ENCODE measurements at regions not wholly inside any gene's neighbourhood (a gene's known extent, or its start where the extent isn't known, plus 50 kb on each side); places are given as distances from the start of the nearest gene placed in this dataset.
"Not testable (repeated sequence)": the region's sequence is repeated elsewhere in the genome, so short reads cannot be mapped to it uniquely, and the experiment has no call there.

DNA sequence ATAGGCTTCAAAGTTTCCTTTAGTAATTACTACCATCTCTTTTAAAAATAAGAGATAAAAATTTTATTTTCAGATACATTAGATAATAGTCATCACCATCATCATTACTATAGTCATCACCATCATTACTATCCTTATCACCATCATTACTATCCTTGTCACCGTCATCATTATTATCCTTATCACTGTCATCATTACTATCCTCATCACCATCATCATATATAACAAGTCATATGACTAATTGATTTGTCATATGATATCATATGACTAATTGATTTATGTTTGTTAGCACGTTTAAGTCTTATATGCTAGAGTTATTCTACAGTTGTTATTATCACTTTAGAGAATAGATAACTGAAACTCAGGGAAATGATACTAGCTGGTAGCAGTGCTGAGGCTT lies 382.1 kb upstream of the CDH18 start:
- FAIRE-seq: no peak

DNA sequence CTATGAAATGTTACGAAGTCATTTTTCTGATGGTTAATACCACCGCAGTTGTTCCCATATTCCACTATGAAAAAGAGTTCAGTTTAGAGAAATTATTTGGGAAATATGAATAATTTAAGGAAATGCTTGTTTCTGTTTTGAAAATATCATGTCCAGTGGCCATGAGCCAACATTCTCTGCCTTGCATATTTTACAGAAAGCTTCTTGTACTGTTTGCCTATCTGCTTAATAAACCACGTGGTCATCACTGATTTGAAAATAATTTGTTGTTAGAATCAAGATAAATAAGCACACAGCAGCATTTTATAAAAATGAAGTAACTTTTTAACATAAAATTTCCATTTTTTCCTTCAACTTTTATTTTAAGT lies 381.5 kb upstream of the CDH18 start:
- FAIRE-seq: no peak

DNA sequence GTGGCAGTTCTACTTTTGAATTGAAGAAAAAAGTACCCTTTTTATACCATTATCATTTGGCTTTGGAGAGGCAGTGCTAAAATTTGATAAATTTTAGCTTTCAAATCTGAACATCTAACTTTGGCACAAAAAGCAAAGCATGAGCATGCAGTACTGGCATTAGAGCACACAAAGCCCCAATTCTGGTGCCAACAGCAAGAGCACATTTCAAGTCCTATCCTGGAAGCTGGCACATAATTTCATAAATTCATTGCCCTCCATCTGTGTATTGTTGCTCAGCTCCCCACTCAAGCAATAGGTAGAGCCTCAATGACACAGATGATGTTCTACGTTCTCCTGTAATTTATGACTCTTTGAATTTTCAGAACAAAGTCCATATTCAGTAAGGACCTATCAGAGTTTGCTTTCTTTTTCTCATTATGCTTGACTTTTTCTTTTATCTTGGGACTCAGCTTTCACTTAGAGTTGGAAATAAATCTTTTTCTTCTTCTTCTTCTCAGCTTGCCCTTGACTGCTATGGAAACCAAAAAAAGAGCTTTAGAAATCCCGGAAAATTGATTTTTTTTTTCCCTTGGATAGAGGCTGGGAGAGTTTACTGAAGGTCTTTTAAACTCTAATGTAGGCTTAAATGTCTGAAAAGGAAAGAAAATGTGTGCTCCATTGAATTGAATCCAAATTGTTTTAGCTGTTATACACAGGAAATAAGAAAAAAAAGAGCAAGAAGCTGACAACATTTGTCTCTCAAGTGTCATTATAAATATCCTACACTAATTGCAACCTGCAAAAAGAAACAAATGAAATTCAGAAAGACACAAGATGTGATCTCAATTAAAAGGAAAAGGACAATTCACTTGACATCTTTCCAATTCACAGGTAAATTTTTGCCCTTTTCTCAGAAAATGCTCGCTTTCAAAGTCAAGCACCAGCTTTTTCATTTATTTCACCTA lies 380.8 kb upstream of the CDH18 start:
- no peak for FAIRE-seq

DNA sequence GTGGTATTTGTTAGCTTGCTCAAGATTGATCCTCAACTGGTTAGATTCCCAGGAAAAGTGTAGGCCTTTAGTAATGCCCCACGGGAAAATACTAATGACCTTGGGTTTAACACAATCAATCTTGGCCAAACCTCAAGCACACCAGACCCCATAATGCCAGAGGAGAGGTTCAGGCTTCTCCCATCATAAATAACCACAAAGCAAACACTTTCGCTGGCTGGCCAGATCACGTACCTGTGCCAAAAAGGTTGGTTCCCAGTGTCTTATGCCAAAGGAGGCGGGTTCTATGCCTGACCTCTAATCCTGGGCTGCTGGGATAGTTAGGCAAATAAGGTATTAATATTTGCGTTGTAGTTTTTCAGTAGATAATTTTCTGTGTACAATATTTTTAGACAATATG lies 379.2 kb upstream of the CDH18 start:
- FAIRE-seq: no peak

DNA sequence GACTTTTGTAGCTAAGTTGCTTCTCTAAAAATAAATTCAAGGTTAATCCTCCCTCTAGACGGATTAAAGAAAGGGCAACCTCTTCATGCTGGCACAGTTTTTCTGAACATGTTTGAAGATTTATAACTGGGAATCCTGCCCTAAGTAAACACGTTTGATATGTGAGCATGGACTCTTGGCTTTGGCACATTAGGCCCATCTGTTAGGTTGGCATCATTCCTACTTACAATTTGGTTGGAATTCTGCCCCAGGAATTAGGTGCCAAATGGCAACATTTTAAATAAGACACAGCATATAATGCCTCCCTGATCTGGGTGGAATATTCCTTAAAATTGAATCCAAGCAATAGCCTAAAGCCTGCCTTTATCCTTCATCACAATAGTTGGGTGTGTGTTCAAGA lies 372.3 kb upstream of the CDH18 start:
- no peak for FAIRE-seq

DNA sequence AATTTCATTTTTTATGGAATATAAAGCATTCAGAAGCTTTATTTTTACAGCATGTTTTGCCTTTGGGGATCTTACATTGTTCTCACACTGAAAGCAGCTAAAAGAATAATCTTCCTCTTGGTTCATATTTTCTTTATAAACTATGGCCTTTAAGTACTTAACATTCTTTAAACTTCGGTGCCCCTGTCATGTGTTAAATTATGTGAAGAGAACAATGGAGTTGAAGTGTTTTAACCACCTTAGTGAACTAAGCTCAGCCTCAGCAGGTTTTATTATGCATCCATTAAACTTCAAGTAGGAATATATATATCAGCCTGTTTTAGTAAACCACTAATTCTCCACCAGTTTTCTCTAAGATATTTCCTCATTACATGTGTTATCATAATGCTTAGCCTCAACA lies 371.4 kb upstream of the CDH18 start:
- no peak for FAIRE-seq

DNA sequence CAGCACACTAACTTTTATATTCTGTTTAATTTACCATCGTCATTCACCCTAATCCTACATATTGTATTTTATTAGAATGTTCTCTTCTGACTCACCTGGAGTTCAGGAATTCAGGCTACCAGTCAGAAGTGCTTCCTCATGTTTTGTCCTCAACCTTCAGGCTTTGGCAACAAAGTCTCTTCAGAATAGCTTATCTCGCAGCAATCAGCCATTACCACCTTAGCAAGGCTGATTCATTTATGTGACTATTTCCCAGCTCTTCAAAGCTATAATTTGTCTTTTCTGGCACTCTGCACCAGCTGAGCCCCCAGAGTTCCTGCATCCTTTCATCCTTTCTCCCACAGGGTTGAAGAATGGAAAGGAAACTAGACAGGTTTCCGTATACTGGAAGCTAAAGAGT lies 365.5 kb upstream of the CDH18 start:
- no peak for FAIRE-seq

DNA sequence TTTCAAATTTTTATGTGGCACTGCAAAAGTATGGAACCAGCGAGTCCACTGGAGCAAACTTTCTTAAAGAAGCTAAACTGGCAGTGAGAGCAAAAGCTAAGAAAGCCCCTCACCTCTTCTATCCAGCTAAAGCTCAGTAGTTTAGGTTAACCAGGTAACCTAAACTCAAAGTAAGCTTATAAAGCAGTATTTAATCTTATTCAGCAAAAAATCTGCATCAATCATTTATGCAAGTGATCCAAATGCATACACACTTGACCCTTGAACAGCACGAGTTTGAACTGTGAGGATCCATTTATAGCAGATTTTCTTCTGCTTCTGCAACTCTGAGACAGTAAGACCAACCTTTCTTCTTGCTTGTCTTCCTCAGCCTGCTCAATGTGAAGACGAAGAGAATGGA lies 363.8 kb upstream of the CDH18 start:
- no peak for FAIRE-seq

DNA sequence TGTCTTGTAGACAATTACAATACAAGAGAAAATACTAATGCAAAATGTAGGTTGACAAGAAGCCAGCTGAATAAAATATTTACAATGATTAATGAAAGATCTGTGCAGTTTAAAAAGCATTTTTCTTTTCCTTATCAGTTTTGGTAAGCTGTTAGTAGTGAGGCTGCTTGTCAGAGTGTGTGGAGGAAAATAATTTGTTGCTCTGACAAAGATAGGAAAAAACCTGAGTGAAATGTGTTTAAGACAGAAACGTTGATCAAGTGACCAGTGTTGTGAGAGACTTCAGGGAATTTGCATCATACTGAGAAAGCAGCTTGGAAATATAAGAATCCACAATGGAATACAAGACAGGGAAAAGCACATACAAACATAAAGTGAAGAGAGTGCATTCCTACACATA lies 360.3 kb upstream of the CDH18 start:
- no peak for FAIRE-seq

DNA sequence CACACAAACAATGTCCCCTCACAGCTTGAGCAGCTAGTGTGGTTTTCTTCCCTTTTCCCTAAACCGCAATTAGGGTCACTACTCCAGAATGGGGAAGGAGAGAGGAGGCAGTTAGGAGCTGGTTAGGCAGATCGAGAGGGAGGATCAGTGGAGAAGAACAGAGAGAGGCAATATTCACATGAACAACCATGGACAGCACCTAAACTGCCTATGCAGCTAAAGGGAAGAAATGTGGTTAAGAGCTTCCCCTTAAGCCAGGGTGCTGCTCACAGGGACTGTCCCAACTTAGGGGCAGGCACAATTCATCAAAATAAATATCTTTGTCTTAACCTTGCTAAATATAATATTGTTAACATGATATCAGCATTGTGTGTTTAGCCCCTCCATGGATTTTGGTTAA lies 359.3 kb upstream of the CDH18 start:
- FAIRE-seq: no peak

DNA sequence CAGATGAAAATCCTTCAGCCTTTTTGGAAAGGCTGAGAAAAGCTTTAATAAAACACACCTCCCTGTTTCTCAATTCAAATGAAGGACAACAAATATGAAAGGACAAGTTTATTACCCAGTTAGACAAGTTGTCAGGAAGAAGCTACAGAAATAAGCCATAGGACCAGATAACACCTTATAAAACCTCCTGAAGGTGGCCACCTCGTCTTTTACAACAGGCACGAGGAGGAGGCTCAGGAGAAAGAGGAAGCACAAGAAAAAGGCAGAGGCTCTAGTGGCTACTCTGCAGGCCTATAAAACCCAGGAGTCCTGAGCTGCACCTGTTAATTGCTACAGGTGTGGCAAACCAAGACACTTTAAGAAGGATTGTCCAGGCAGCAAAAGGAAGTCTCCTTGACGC lies 352.1 kb upstream of the CDH18 start:
- no peak for FAIRE-seq

DNA sequence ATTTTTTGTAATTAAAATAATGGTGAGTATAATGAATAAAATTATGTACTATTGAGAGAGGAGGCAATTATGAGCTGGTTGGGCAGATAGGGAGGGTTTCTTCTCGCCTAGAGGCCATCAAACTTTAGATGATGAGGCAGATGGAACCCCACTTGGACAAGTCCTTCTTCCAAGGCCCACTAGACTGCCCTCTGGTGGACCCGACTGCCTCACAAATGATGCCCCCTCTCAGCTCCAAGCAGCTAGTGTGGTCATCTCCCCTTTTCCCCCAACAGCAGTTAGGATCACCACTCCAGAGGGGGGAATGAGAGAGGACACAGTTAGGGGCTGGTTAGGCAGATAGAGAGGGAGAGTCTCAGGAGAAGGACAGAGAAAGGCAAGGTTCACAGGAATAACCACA lies 348.0 kb upstream of the CDH18 start:
- no peak for FAIRE-seq

DNA sequence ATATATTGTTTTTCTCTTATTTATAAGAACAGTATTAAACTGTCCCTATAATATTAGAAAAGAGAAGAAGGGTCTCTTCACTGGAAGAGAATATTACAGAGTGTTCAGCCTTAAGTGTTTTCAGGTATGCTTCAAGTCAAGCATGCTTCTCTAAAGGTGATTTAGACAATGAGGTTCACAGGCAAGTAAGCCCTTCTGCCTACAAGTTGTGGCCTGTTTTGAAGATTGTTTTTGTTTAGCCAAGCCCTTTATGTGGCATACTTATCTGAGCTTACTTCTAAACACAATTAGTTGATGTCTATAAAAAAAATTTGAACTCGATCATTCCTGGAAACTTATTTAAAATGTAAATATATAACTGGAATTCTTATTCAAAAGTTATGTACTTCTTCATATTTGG lies 343.8 kb upstream of the CDH18 start:
- no peak for FAIRE-seq

DNA sequence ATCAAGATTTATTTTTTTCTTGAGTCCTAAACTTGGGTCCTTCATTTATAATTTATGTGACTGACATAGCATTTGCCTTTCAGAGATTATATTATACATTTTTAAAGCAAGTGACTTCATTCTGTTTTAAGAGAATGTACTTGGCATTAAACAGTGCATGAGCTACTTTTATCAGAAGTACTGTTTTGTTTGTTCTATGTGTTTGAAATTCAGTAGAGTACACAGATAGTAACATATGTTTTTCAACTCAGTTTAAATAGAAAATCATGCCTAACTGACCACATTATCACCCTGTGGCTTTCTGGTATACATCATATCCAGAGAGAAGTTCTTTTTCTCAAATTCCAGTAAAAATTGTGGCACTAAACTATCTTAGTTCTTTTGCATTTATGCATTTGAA lies 335.3 kb upstream of the CDH18 start:
- no peak for FAIRE-seq

DNA sequence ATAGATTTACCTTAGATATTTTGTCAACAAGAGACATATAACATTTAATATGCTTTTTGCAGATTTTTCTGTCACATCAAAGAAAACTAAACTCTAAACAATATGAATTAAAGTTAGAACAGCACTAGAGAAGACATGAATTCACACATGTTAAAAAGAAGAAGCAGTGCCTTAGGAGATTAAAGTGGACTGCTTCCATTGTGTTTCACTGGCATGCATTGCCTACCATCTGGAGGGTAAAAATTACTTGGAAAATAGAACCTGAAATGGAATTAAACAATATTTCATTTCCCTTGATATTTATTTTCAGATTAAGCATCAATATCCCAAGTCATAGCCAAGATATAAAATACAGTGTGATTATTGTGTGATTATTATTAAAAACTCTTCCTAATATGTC lies 319.4 kb upstream of the CDH18 start:
- FAIRE-seq: no peak

DNA sequence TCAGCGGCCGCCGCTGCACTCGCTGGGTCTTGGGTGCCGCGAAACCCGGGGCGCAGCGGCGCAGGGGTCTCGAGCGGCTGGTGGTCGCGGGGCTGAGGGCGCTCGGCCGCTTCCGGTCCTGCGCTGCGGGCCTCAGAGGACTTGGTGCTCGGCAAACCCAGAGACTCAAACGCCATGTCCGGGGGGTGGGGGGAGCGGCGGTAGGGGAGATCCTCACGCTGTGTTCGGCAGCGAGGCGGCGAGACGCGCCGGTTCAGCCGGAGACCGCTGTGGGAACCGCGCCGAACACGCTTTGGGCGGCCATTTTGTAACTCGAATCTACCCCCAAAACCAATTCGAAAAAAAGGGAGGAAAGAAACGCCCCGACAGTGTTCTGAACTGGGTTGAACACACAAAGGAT lies 317.5 kb upstream of the CDH18 start:
- FAIRE-seq: no peak

DNA sequence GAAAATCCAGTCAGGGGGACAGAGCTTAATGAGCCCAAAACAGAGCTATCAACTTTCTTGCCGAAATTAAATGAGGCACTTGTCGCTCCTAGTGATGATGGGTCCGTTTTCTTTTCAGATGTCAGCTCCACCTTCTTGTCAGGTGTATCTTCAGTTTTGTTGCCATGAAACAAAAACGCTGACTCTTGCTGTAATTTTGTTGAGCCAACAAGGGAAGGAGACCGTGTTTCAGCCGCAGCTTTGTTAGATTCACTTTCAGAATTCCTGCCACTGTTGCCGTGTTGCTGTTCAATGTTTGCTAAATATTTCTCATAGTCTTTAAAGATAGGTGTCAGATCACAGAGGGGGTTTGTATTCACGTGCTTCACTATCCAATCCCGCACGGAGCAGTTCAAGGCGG lies 316.6 kb upstream of the CDH18 start:
- not testable (repeated sequence) for FAIRE-seq

DNA sequence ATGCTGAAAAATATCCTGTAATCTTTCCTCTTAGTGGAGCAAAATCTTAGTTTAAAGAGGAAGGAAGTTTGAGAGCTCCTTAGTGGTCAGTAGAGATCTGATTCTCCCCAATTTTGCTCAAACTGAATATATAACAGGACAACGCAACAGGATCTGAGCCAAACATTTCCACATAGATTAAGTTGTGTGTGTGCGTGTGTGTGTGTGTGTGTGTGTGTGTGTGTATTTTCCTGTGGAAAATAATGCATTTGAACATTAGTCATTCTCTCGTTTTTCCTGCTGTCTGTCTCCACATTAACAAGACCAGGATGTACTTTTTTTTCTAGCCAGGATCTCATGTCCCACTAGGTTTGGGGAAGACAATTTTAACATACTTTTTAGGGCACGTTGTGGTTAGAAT lies 312.1 kb upstream of the CDH18 start:
- FAIRE-seq: no peak

DNA sequence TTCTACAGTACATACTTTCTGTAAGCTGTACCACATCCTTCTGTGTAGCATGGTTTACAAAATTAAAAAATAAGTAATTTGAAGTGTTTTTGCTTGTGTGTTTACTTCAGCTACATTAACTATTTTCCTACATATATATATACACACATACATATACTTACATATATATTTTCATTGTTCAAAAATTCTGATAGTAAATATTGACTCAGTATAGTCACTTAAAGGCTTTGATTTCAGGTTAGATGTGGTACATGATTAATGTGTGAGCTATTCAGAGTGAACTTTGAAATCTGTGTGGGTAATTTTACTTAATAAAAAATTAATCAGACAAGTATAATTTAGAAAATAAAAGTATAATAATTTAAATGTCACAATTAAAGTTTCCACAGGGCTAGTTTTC lies 306.7 kb upstream of the CDH18 start:
- FAIRE-seq: no peak

DNA sequence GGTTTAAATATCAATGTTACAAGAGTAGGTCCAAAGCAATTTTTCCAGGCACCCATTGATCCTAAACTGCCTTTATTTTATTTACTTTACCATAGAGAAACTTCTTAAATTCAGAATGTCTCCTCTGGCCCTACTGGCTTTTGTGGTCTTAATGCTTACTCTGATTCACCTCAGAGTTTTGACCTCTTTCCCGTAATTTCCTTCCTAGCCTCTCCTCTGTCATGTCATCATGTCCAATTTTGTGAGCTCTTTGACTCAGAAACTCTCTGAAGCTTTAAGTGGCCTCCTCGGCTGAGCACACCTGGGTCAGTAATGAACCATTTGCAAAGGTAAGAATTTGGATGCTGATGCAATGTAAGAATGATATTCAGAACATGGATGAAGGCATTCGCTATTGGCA lies 303.8 kb upstream of the CDH18 start:
- no peak for FAIRE-seq

DNA sequence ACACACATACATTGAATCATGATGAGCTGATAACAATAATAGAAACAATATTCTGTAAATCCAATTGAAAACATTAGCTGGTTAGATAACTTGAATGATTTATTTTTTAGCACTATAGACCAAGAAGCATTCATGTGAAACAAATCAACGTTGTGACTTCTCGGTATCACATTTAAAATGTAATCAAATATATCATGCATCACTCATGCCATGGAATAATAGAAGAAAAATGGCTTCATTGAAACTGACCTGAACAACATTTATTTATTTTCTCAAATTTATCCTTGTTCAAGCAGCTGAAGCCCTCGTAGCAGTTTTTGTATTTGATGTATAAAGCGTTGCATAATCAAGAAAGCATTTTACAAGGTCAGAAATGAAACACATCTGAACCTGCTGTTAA lies 299.6 kb upstream of the CDH18 start:
- FAIRE-seq: no peak

DNA sequence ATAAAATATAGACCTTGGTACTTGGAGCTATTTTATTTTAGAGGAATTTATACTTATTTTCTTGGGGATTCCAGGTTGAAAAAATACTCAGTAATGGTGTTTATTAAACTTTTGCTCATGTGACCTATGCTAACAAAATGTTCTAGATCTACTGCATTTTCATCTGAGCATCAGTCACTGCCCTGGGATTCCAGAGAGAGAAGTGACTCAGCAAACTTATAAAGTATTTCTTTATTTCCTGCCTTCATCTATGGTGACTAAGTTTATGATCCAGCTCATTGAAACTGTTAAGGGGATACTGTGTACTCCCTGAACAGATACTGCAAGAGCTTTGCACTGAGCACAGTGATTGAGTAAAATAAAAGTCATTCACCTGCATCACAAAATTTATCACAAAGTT lies 298.5 kb upstream of the CDH18 start:
- no peak for FAIRE-seq

DNA sequence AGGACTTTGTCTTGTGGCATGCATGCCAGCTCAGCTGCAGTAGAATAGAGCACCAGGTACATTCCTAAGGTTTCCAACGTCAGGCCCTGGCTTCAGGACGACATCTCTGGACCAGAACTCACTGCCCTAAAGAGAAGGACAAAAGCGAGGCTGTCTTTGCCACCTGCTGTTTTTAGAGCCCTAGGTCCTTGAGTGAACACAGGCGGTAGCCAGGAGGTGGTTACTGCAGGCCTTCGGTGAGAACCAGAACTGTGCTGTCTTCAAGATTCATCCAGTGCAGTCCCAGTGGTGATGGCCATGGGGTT lies 288.9 kb upstream of the CDH18 start:
- FAIRE-seq: no peak

DNA sequence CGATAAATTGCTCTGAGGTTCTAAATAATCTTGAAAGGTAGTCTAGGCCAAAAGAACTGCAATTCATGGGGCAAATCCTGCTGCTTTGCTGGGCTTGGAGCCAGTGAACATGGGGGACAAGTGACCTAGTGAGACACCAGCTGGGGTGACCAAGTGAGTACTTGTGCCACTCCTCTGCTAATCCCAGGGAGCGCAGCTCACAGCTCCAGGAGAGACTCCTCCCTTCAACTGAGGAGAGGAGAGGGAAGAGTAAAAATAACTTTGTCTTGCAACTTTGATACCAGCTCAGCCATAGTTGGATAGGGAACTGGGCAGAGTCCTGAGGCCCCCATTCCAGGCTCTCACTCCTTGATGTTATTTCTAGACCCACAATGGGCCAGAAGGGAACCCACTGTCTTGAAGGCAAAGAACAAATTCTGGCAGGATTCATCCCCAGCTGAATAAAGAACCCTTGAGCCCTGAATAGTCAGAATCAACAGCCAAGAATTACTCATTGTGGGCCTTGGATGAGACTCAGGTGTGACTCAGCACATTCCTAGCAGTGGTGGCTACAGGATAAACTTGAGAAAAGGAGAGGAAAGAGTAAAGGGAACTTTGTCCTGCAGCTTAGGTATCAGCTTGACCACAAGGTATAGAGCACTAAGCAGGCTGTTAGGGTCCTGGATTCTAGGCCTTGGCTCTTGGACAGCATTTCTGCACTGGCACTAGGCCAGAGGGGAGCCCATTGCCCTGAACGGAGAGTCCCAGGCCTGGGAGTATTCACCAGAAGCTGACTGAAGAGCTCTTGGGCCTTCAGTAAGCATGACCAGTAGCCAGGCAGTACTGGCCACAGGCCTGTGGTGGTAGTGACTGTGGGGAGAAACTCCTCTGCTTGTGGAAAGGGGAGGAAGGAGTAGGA lies 288.3 kb upstream of the CDH18 start:
- FAIRE-seq: no peak

DNA sequence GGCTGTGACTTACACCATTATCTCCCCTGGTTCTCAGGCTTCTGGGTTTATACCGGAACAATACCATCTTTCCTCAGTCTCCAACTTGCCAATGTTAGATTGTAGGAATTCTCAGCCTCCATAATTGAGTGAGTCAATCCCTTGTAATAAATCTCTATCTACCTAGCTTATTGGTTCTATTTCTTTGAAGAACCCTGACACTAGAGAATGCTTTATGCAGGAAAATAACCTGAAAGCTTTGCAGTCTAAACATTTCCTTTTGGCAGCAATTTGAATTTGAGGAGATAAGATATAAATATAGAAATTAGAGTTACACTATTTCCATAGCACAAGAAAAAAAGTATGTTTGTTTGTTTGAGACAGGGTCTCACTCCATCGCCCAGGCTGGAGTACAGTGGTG lies 278.1 kb upstream of the CDH18 start:
- FAIRE-seq: no peak

Data from A204.1 (cell line).